CD4-positive, alpha-beta T cell treated with Interleukin-4 for 1 hour (primary cell): ENCODE measurements at regions not wholly inside any gene's neighbourhood (a gene's known extent, or its start where the extent isn't known, plus 50 kb on each side); places are given as distances from the start of the nearest gene placed in this dataset.

ENCODE experiments used
- DNase-seq, 2 donors: peaks; one replicate each; pipeline ENCODE4 v3.0.0-alpha.2; 2020 to 2022

DNA sequence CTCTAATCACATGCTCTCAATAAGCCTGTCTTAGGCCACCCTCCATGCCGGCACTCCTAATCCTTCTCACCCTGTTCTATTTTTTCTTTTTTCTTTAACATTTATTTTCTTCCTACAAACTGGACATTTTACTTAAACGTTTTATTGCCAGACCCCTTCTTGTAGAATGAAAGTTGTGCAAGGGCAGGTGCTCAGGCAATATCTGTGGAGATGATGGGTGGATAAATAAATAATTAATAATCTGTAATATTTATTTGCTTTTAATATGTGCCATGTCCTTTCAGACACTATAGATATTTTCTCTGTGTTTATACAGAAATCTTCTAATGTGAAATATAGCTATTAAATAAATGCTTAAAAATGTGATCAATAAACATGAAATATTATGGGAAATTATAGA, 815.7 kb upstream of the MIR17HG start:
- no peak for DNase-seq

- DNase-seq: no peak
Observed at GRCh38 chr13:90532861-90533492, 814.5 kb upstream of the MIR17HG start.

GRCh38 chr13:90533866-90534265, 813.6 kb upstream of the MIR17HG start:
- no peak for DNase-seq

DNA sequence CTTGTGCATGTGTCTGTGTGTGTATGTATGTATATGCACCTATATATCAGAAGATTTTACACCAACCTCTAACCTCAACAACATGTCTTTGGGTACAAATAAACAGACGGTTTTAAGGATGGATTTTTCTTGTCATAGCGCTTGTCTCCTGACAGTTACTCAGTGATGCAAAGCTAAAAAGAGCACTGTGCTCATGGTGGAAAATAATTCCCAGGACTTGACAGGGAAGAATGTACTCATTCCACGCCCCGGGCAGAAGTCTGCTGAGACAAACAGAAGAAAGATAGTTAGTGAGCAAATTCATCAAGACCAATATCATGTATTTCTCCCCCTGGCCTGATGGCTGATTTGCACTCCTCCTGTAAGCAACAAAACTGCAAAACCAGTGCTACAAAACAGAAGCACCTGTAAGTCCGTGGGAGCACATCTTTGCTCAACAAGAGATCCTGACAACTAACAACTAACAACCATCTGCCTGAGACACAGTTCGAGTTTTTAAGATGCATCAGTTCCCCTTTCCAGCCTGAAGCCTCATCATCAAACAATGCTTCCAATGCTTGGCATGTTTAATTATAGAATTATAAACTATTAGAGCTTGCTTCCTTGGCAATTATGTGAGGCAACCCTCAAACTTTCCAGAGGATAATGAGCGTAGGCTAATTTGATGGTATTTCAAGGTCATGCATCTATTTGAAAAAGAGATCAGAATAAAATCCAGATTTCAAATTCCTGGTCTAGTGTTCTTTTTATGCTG, 812.7 kb upstream of the MIR17HG start:
- no peak for DNase-seq

DNA sequence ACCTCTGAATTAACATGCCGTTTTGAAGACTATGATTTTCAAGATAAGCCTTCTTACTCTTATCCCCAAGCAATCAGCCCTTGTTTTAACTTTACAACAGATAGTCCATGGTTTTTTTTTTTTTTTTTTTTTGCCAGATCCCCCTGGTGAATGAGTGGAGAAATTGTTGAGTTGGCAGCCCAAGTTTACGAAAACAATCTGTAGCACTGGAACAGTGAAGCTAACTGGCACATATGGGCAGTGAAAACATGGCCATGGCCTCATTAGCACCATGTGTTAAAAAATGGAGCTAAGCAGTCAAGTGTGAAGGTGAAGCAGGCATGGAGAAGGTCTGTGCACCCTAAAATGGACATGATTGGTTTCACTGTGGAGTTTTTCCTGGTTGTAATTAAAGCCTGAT, 812.1 kb upstream of the MIR17HG start:
- DNase-seq: no peak

DNA sequence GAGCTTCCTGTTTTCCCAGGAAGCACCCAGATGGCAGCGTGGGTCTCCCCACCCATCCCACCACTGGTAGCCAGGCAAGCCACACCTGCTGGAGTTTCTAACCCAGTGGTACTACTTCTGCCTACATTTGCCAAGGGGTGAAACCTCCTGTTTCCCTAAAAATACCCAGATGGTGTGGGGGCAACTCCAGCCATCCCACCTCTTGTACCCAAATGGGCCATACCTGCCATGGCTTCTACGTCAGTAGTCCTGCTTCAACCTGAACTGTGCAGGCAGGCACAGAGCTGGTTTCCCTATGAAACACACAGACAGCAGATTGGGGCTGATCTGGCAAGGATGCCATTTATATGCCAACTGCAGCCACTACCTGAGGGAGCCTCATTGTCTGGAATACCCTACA, 809.4 kb upstream of the MIR17HG start:
- no peak for DNase-seq

DNA sequence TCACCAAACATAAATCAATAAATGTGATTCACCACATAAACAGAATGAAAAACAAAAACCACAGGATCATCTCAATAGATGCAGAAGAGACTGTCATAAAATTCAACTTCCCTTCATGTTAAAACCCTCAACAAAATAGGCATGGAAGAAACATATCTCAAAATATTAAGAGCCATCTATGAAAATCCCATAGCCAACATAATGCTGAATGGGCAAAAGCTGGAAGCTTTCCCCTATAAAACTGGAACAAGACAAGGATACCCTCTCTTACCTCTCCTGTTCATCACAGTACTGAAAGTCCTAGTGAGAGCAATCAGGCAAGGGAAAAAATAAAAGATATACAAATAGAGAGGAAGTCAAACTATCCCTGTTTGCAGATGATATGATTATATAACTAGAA, 806.1 kb upstream of the MIR17HG start:
- DNase-seq: no peak

DNA sequence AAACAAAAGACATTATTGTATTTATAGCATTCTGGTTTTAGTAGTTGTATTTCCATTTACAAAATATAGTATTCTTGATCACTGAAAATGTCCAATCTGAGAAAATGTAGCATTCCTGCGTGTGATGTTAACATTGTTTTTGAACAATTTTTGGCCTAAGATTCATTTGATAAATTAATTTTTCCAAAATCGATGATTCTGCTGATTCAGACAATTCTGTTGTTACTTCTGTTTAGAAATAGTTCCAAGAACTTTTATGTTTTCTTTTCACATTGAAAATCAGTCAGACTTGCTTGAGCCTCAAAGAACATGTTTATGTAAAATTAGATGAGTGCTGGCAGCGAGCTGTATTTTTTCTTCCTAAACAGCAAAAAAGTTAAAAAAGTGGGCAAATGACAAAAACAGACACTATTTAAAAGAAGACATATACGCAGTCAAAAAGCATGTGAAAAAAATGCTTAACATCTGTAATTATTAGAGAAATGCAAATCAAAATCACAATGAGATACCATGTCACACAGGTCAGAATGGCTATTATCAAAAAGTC, 804.5 kb upstream of the MIR17HG start:
- DNase-seq: no peak

- DNase-seq: no peak
Observed at GRCh38 chr13:90545070-90545840, 802.2 kb upstream of the MIR17HG start.

- no peak for DNase-seq
Observed at GRCh38 chr13:90547272-90547790, 800.2 kb upstream of the MIR17HG start.

DNA sequence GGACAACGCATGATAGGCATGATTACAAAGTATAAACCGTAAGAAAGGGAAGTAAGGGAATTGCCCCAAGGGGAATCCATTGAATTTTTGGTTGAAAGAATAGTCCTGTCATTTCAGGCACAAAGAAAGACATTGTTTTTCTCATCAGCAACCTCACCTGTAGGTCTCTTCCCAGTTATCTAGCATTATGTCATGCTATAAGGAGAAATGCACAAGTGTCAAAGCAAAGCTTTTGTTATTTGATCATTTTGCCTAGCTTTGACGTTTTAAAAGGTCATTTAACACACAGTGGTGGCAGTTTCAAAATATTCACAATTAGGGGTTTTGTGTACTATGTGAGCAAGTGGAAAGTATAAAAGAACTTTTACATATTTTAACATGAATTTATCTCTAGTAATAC, 796.2 kb upstream of the MIR17HG start:
- DNase-seq: no peak

GRCh38 chr13:90552702-90553101, 794.8 kb upstream of the MIR17HG start:
- DNase-seq: no peak

DNA sequence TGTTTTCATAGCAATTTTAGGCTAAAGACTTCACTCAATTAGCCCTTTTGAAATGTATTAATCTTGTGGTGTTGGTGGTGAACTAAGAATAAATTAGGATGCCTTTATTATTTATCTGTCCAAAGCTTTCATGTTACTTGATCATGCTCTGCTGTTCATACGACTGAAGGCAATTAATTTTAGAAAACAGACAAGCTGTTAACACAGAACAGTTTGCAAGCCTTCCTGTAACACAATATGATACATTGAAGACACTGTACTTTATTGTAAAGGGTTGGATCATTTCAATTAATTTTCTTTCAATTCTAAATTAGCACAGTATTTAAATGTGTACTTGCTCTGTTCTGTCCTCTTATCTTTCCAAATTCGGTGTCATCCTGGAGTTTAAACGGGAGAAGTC, 794.3 kb upstream of the MIR17HG start:
- DNase-seq: no peak

DNA sequence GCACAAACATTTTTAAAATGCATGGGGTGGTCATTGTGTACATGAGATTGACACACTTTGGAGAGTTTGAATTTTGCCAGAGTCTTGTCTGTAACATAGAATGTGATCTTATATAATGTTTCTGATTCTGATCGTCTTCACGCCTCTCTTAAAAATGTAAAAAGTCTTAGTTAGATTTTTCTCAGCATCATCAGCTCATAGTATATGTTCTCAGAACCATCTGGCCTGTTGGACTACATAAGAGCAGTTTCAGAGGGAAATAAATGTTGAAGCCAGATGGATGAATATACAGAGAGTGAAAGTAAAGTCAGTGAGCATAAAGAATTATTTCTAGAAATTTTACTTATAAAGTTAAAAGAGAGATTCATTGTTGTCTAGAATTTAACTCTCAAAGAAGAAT, 789.9 kb upstream of the MIR17HG start:
- no peak for DNase-seq

GRCh38 chr13:90562443-90562842, 785.0 kb upstream of the MIR17HG start:
- no peak for DNase-seq

- DNase-seq: no peak
Observed at GRCh38 chr13:90564096-90564495, 783.4 kb upstream of the MIR17HG start.

- no peak for DNase-seq
Observed at GRCh38 chr13:90564566-90564965, 782.9 kb upstream of the MIR17HG start.

DNA sequence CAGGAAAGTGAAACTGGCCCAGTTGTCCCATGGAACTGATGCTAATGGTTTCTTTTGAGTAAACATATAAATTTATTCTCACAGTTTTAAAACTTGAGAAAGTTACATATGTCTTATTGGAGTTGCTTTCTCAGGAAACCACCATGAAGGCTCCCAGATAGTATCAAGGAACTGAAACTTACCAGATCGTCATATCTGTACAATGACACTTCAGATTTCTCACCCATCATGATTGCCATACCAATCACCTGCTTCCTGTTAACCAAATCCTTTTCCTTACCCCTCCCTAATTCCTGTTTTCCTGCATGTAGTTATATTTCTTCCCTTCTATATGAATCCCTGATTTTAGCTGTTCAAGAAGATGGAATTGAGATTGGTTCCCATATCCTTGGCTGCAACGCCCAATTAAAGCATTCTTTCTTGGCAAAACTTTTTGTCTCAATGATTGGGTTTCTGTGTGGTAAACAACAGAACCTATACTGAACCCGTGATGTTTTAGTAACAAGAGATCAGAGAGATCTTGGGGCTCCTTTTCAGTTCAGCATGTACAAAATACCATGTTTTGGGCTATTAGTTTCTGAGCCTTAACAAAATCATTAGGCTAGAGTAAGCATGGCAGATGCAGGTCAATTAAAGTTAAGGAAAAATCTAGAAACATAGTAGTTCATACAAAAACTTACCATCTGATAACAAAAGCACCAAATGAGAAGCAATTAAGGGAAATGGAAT, 781.3 kb upstream of the MIR17HG start:
- no peak for DNase-seq

DNA sequence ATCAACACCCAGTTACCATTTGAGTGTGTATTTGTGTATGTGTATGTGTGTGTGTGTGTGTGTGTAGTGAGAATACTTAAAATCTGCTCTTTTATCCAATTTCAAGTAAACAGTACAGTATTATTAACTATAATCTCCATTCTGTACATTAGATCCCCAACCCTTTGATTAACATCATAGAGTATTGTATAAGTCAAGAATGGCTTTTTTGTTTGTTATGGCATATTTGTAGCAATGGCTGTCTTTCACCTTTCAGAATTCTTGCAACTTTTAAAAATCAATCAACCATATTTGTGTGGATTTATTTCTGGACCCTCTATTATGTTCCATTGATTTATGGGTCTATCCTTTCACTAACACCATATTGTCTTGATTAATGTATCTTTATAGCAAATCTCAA, 779.3 kb upstream of the MIR17HG start:
- no peak for DNase-seq

DNA sequence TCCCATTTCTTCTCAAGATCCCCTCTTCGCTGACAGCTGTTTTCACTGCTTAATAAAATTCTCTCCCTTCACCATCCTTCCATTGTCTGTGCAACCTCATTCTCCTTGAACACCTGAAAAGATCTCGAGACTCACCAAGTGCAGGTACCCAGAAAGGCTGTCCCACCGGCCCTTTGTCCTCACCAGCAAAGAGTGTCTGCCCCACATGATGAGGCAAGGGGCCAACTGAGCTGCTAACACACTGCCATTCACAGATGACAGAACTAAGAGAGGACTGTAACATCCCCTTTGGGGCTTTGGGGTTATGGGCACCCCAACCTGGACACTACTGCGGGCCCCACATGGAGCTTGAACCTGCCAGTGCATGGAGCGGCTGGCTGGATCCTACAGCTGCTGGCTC, 771.4 kb upstream of the MIR17HG start:
- no peak for DNase-seq

- no peak for DNase-seq
Observed at GRCh38 chr13:90577726-90578125, 769.8 kb upstream of the MIR17HG start.

- DNase-seq: no peak
Observed at GRCh38 chr13:90585392-90585791, 762.1 kb upstream of the MIR17HG start.
